GM19468 (cell line): ENCODE measurements at regions not wholly inside any gene's neighbourhood (a gene's known extent, or its start where the extent isn't known, plus 50 kb on each side); places are given as distances from the start of the nearest gene placed in this dataset.

ENCODE experiments used
- ATAC-seq: cut with Tn5 transposase; IDR thresholded peaks from one replicate; pipeline ENCODE4 v1.9.1; 2021; ENCODE audit warnings: mild to moderate bottlenecking, moderate library complexity, moderate number of reproducible peaks; ENCODE audit not compliant: unreplicated experiment; ENCODE audit errors: extremely low read depth

DNA sequence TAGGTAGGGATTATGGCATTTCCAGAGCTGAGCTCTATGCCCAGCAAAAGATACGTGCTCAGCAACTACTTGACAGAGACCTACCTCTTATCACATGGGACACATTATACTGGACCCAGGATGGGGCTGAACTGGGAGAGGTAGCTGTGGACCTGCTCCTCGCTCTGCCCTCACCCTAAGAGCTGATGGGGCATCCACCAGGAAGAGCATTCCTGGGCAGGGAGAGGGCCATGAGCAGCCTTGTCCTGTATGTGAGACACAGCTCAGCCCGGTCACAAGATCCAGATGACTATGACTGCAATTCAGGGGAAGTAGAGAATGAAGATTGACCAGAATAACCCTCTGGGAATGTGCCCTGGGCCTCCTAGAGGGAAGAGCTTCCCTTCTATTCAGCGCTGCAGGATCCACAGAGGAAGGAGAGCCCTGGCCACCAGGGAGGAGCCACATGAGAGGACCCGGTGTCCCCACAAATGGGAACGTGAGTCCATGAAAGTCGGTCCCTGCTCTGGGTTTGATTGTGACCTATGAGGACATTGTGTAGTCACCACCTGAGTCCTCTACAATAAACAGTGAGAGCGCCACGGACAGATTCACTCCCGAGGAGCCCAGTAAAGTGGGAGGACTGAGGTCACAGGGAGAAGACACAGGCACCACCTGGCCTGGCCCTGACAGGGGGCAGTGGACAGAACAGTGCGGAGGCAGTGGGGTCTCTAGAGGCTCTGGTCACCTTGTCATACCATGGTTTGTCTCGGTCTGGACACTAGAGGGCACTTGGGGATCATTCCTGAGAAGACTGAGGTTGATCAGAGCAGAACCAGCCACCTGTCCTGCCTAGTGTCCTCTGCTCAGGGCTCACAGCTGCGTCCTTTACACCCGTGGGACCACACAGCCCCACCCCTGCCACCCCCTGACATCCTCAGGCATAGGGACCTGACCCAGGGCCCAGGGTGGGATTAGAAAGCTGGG, 99.5 kb downstream of the ZNF280B start:
- ATAC-seq, result no peak

DNA sequence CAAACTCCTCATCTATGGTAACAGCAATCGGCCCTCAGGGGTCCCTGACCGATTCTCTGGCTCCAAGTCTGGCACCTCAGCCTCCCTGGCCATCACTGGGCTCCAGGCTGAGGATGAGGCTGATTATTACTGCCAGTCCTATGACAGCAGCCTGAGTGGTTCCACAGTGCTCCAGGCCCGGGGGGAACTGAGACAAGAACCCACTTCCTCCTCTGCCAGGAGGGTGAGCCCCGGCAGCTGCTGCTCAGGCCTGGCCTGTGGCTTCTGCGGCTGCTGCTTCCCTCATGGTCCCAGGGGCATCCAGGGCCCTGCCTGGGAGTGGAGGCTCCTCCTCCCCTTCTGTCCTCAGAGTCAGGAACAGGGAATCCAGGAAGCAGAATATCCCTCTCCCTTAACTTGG, 98.4 kb downstream of the ZNF280B start:
- ATAC-seq, result no peak

DNA sequence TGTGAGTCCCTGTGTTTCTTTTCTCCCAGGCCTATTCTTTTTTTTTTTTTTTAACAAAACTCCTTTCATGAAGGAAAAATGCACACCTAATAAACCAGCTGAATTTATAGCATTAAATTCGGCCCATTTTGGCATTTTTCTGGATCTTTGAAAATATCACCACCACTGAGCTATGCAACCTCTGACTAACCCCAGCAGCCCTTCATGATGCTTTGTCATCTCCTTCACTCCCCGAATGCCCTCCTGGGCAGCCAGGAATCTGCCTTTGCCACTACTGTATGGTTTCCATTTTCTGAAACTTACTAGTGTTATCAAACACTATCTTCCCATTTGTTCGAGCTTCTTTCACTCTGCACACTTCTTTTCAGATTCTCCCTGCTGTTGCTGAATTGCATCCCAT, 97.9 kb downstream of the ZNF280B start:
- ATAC-seq, result no peak

DNA sequence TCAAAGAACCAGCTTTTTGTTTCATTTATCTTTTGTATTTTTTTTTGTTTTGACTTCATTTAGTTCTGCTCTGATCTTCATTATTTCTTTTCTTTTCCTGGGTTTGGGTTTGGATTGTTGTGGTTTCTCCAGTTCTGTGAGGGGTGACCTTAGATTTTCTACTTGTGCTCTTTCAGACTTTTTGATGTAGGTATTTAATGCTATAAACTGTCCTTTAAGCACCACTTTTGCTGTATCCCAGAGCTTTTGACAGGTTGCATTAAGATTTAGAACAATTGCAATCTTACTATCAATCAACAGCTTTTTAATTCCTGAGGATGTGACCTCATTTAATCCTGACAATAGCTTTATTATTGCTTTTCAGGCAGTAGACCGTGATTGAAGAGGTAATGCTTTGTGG, 94.3 kb downstream of the ZNF280B start:
- no peak for ATAC-seq

DNA sequence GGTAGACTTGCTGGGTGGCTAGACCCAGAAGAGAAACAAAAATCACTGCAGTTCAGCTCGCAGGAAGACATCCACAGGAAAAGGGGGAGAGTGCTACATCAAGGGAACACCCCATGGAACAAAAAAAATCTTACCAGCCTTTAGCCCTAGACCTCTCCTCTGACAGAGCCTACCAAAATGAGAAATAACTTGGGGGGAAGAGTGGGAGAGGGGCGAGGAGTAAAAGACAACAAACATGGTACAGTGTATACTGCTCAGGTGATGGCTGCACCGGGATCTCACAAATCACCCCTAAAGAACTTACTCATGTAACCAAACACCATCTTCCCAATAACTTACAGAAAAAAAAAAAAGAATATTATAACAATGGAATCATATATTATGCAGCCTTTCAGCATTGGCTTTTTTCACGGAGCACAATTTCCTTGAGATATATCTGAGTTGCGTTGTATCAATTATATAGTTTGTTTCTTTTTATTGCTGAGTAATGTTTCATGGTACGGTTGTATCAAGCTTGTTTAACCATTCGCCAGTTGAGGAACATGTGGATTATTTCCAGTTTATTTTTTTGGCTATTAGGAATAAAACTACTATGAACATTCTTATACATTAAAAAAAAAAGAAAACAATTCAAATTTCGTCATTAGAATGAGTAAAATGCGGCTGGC, 90.9 kb downstream of the ZNF280B start:
- no peak for ATAC-seq

DNA sequence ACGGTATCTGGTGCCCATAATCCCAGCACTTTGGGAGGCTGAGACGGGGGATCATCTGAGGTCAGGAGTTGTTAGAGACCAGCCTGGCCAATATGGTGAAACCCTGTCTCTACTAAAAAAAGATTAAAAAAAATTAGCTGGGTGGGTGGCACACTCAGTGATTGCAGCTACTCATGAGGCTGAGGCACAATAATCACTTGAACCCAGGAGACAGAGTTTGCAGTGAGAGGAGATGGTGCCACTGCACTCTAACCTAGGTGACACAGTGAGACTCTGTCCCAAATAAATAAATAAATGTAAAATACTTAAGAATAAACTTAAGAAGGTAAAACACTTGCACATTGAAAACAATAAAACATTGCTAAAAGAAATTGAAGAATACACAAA, 90.4 kb downstream of the ZNF280B start:
- no peak for ATAC-seq

DNA sequence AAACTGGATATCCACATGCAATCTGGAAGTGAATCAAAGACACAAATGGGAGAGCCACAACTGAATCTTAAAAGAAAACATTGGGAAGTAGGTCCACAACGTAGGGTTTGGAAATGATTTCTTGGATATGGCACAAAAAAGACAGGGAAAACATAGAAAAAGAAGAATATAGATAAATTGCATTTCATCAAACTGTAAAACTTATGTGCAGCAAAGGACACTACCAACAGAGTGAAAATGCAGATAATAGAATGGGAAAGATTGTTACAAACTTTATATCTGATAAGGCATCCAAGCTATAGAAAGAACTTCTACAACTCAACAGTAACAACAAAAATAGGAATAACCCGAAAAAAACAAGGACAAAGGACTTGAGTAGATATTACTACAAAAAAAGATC, 89.6 kb downstream of the ZNF280B start:
- no peak for ATAC-seq

DNA sequence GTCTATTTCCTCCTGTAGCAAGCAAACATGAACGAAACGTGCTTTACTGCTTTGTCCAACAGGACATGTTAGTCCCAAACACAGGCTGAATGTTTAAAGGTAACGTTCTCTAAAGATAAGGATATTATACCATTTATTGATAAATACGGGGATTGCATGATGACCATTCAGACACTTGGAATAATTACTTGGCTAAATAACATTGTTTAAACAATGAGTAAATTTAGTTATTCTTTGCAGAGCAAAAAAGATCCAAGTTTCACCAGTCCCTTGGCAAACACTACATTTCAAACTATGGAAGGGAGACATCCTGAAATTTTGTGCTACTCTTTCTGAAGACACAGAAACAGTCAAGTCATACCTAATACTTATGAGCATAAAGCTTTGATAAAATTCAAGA, 88.0 kb downstream of the ZNF280B start:
- ATAC-seq, result no peak

DNA sequence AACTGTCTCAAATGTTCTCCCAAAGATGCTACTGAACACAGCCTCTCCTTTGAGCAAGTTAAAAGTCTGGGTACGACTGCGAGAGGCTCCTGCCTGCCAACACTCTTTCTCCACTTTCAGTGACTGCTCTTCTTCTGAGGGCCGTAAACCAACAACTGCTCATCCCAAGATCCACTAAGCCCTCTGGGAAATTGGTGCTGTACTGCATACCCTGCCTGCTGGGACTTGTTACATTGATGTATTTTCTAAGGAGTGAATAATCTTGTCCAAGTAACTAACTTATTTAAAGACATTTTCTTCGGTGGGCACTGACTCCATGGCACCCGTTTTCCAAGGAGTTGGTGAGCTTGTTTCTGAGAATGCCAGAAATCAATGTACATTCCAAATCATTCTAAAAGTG, 87.2 kb downstream of the ZNF280B start:
- no peak for ATAC-seq

DNA sequence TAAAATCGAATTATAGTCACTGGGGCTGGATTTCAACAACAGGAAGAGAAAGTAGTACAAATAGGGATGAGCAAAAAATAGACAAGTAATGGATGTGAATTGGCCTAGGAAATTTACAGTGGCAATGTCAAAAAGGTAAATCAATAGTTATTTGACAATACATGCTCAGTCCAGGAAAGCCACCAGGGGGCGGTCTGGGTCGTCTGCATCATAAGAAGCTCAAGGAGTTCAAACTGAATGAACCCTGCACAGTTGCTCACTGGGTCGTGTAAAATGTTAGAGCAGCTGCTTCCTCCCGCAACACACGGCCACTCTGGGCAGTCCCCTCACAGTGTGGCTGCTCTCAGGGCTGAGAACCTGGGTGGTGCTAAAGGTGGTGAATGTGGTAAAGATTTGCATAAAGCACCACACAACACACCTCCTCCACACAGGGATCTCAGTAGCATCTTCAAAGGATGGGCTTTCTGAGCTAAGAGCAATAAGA, 85.9 kb downstream of the ZNF280B start:
- peak; percentile 77 for ATAC-seq

DNA sequence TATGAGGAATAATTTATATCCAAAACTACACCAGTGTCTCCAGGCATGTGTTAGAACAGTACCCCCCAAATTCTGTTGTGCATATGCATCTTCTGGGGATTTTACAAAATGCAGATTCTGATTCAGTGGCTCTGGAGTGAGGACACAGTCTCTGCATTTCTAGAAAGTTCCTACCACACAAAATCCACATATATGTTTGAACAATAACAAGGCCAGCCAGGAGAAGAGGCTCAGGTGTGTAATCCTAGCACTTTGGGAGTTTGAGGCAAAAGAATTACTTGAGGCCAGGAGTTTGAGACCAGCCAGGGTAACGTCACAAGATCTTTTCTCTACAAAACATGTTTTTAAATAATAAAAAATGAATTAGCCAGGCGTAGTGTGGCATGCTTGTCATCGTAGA, 84.9 kb downstream of the ZNF280B start:
- ATAC-seq, result no peak

DNA sequence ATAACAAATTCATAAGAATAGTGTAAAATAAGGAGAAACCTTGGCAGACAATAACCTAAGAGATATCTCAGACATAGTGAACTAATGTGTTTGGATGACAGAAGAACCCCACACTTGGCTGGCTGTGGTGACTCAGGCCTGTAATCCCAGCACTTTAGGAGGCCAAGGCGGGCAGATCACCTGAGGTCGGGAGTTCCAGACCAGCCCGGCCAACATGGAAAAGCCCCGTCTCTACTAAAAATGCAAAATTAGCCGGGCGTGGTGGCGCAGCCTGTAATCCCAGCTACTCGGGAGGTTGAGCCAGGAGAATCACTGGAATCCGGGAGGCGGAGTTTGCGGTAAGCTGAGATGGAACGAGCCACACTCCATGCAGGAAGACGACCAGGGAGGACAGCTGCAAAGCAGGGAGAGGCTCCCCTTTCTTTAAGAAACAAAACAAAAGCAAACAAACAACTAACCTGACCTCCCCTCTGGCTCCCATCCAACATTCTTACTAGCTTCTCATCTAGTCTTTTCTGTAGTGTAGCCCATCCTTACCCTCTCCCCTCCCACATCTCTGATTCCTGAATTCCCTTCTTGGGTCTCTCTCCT, 84.2 kb downstream of the ZNF280B start:
- no peak for ATAC-seq

DNA sequence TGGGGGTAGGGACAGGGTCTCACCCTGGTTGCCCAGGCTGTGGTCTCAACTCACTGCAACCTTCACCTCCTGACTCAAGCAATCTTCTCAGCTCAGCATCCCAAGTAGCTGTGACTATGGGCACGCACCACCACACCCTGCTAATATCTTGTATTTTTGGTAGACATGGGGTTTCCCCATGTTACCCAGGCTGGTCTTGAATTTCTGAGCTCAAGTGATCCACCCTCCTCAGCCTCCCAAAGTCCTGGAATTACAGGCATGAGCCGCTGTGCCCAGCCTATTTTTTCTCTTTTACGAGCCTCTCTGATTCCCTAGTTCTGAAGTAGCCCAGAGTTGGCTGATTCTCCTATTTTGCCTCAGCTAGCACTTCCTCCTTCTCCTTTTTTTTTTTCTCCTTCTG, 83.6 kb downstream of the ZNF280B start:
- ATAC-seq, result no peak

DNA sequence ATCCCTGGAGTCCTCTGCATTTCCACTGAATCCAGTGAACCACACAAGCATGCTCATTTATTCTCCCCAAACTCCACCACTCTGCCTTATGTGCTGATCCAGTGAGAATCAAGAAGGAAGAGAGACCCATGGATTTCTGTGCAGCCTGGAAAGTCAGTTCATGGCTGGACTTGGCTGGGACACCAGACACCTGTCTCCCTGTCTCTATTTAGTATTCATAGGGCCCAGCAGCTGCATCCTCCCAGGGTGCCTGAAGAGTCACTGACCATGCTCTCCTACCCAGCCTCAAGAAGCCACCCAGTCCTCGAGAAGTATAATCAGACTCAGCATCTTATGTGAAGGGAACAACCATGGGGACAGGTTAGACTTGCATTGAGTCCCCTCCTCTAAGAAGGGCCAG, 83.2 kb downstream of the ZNF280B start:
- ATAC-seq, result no peak

DNA sequence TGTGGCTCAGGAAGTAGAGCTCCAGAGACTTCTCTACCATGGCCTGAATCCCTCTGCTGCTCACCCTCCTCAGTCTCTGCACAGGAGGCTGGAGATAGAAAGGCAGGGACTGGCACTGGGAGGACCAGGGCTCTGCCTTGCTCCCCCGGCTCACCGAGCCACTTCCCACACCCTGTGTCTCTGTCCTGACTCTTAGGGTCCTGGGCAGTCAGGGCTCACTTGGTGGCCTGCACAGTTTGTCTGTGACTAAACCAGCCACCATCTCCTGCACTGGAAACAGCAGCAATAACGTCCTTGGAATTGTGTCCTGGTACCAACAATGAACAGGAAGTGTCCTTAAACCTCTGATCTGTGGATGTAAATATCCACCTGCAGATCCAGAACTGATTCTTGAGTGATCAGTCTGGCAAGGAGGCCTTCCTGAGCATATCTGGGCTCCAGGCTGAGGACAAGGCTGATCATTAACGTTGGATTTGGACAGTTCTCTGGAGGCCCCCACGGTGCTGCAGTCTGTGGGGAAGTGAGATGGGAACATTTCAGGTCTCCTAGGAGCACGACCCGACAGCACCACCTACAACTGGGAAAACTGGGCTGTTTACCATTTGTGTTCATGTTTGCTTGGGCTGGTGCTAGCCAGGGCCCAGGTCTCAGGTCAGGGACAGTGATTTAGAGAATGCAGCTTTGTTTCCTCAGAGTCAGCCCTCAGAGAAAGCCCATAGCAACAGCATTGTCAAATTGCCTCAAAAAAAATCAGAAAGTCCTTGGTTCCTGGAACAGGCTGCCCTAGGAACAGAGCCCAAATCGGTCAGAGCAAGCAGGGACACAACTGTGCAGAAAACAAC, 82.5 kb downstream of the ZNF280B start:
- no peak for ATAC-seq

DNA sequence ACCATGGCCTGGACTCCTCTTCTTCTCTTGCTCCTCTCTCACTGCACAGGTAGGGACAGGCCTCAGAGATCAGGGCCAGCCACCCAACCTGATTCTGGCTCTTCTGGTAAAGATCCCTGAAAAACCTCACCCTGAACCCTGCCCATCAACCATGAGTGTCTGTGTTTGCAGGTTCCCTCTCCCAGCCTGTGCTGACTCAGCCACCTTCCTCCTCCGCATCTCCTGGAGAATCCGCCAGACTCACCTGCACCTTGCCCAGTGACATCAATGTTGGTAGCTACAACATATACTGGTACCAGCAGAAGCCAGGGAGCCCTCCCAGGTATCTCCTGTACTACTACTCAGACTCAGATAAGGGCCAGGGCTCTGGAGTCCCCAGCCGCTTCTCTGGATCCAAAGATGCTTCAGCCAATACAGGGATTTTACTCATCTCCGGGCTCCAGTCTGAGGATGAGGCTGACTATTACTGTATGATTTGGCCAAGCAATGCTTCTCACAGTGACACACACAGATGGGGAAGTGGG, 80.9 kb downstream of the ZNF280B start:
- ATAC-seq, result no peak

DNA sequence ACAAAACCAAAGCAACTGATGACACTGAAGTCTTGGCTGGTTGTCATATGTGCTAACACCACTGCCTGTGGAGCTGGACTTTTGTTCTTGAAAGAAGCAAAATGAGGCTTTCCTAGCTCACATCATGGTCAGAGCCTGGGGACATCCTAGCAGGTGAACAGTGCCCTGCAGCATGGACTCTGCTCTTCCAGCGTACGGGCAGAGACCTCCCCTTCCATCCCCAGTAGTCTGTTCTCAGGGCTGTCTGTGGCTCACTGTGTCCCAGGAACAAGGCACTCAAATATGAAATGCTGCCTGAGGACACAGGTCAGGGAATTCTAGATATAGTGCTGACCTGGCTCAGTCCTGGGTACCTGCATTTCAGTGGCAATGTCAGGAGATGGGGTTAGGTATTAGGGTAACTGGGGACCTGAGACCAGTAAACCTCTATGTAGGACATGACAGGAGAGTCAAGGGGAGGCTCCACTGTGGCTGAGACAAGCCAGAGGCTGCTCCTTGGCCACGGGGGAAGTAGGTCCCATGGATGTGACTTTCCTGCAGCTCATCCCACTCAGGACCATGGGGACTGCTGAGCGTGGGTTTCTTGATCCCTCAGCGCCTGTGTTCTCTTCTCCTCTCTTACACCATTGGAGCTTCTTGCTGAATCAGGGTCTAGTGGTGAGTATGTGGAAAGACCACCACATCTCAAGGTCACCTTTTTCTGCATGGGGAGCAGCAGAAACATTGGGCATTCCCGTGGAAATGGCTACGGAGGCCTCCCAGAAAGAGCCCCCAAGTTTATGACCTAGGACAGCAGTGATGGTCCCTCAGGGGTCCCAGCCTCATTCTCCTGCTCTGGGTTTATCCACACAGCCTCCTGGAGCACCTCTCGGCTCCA, 80.1 kb downstream of the ZNF280B start:
- ATAC-seq, result no peak

DNA sequence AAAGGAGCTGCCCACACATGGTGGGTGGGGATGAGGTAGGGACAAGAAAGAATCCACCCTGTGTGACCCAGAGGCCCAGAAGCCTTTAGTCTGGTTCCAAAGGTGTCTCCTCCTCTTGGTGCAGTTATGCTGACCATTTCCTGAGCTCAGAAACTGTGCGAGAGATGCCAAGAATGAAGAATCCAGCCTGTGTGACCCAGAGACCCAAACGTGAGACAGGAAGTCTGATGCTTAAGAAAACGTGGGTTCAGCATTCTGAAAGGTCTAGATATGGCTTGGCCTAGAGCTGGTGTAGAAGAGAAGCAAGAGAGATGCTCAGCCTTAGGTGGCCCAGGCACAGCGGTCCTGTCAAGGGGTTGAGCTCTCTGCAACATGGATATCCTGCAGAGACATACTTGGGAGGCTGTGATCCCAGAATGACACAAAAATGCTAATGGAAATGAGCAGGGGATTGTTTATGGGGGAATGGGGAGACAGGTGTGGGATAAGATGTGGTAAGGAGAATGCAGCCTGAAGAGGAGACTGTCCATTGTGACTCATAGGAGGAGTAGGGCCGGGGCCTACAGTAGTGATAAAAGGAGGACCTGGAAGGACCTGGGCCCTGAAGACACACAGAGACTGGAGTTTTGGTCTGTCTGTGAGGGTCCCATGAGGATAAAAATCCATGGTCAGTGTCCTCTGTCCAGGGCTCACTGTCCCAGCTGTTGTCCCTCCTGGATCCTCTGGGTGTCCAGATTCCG, 79.0 kb downstream of the ZNF280B start:
- no peak for ATAC-seq
